UCSD-AML1 (cell line): ENCODE measurements at regions not wholly inside any gene's neighbourhood (a gene's known extent, or its start where the extent isn't known, plus 50 kb on each side); places are given as distances from the start of the nearest gene placed in this dataset.

Experiments used
- DNase-seq: peaks from one replicate; lab custom pipeline; 2025; ENCODE audit not compliant: unreplicated experiment; lab: John Stamatoyannopoulos, UW

DNA sequence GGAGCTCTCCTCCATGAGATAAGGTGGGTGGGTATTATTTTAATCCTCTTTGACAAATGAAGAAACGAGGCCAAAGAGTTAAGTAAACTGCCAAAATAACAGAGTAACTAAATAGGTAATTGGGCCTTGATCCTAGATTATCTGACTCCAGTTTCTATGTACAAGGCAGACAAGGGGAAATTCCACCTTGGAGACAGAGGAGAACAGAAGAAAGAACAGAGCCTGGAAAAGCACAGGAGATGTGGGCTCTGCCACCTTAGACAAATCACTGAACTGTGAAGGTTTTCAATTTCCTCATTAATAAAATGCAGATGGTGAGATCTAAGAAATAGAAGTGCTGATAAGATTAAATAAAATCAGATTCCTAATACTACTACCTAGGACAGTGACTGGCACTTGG lies 310.2 kb upstream of the TLE3 start:
- DNase-seq: no peak

DNA sequence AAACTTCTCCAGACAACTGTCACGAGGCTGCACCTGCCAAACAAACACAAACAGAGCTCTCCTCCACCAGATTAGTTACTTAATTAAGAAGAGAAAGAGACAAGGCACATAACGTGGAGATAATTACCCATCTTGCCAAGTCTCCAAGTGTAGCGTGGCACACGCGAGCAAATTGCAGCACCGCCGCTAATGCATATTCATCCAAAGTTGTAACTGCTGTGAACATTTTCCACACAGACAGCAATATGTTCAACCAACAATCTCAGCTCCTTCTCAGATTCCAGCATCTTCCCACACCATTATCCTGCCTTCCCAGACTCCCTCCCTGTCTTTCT lies 309.6 kb upstream of the TLE3 start:
- DNase-seq: no peak

DNA sequence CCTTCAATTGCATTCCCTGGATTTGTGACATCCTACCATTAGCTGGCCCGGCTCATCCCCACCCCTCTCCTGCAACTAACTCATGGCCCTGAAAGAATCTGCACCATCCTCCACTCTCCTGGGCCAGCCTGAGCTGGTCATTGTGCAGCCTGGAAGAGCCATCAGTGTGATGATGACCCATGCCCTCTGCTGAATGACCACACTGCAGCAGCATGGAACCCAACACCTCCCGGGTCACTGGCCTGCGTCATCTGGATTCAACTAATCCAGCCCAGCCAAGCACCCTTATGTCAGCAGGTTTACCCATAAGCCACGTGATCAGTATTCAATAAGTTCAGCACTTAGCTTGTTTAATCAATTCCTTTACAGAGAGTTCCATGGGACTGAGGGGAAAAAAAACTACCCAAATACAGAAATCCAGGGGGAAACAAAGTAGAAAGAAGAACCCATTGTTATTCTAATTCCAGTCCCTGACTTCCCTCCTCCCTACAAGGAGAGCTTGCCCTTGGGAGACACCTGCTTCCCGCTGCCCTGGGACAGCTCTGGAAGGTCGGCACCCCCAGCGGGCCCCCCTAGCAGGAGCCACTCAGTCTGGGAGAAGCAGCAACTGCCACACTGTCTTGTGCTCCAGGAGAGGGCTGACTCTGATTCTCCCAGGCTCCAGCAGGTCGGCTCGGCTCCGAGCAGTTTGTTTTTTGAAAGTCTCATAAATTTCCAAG lies 309.1 kb upstream of the TLE3 start:
- no peak for DNase-seq

DNA sequence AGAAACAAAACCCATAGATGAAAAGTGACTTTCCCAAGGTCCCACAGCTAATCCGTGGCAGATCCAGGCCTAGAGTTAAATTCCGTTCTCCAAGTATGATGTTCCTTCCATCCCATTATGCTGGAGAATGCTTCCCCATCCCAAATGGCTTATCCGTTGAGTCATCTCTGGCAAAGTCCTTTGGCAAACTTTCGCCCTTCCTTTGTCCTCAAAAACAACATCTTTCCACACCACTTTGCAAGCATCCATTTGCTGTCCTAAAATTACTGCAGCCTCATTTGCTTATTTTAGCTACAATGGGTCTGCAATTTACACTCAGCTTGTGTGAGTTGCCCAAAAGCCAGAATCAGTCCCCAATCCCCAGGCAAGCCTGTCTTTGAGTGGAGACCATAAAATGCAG lies 304.0 kb upstream of the TLE3 start:
- no peak for DNase-seq

DNA sequence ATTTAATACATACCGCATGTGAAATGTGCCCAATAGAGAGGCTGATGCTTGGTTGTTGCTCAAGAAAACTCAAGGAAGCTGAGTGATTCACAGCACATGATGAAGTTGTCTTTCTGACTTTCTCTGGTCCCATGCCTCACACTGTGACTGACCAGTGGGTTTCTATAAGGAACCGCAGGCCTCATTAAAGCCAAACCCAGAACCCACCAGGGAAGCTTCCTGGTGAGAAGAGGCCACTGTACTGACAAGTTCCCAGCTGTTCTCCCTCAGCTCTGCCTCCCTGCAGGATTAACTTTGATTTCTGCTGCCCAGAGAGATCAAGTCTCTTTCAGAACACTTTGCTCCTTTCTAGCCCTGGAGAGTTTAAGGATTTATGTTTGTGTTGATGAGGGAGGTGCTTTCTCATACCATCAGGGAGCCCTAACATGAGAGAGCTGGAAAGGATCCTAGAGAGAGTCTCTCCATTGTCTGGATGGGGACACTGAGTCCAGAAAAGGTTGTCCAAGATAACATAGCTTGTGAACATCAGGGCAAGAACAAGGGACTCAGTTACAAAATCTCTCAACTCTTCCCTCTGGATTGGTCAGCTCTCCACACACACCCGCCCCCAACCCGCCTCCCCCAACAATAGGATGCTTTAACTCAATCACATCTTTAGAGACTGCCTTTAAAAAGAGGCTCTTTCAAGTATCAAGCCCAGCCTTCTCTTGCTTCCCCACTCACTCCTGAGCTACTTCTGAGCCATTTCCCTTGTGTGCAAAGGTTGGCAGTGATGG lies 303.2 kb upstream of the TLE3 start:
- no peak for DNase-seq

DNA sequence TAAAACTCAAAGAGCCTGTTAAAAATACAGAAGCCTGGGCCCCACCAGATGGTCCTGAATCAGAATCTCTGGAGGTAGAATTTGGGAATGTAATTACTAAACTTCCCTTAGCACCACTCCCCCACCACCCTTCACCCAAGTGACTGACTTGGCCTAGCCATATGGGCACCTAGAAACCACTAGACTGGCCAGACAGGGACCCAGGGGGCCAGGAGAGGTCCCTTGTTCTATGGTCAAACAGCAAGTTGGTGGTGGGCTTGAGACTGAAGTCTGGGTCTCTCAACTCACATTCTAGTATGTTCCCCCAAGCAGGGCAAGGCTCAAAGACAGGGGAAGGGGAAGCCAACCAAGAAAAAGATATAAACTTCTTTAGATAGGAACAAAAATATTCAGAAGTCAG lies 301.5 kb upstream of the TLE3 start:
- no peak for DNase-seq

DNA sequence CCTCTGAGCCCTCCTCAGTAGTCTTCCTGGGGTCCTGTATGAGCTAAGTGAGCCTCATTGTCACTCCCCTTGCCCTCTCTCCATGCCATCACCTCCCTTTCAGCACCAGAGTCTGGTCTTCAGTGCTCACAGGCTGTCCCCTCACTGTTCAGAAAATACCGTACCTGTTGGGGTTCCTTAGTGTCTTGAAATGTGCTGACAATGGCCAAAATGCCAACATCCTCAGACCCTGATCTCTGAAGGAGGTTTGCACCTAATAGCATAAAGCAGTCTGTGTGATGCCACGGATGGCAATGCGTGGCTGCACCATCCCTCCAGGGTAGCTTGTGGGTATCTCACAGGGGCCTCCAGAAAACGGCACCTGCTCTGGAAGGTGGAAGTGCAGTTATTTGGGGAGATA lies 301.0 kb upstream of the TLE3 start:
- DNase-seq: no peak

DNA sequence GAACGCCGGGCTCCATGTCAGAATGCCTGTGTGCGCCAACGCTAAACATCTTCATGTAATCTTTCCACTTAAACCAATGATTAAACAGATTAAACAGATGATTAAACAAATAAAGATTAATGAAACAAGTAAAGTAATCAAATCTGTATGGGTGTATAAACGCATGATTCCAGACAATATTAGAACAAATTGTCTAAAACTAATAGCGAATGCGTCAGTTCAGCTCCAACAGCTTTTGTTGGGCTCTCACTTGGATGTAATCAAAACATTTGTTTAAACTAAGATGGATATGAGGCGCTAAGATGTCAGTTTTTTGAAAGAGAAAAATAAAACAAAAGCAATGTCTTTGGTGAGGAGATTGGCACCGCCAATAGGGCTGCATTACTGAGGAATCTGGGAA lies 299.1 kb upstream of the TLE3 start:
- no peak for DNase-seq

DNA sequence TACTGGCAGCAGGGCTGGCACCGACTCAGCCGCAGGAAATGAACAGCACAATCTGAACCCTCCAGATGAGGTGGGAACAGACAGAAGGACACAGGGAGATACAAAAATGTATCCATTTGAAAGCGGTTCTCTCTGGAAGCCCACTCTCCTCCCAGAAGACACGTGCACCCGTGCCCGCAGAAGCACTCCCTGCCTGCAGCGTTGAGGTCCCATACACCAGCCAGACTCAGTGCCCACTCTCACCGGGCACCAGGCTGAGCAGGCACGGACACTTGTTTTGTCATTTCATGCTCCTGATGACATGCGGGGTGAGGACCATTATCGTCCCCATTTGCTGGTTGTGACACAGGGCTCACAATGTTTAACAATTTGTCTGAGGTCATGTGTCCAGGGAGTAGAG lies 297.4 kb upstream of the TLE3 start:
- DNase-seq: no peak

DNA sequence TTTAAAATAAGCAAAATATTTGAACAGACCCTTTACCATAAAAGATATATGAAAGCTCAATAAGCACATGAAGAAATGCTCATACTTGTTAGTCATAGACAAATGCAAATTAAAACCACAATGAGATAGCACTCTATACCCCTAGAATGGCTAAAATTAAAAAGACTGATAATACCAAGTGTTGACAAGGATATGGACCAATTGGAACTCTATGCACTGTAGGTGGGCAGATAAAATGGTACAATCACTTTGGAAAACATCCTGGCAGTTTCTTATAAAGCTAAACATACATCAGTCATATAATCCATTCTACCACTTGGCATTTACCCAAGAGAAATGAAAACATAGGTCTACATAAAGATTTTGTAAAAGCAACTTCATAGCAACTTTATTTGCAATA lies 293.0 kb upstream of the TLE3 start:
- DNase-seq: no peak

DNA sequence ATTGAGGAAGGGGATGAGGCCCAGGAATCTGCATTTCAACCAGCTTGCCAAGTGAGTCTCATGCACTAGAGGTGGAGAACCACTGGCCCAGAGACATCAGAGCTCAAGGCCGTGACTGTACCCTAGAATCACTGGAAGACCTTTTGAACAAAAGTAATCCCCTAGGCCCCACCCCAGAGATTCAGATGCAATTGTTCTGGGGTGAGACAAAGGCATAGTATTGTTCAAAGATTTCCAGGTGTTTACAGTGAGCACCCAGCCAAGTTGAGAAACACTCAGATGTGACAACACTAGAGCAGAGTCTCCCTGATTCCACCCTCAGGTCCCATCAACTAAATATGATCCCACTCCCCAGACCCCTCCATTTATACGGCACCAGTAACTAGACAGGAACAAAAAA lies 290.3 kb upstream of the TLE3 start:
- no peak for DNase-seq

DNA sequence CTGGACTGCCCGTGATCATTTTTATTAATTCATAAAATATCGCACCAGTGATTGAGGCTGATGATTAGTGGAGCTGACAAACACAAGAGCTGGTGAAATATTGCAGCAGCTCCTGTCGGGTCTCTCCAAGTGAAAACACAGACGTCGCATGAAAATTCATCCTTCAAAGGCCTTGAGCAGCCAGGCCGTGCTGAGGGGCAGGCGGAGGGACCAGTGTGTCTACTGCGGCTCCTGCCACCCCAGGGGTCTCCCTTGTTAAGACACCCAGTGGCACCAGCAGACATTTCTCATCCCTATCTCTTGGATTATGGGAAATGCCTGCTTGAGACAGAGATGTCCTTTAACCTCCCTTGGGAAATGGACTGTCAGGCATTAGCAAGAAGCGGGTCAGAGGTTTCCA lies 289.4 kb upstream of the TLE3 start:
- DNase-seq: no peak

DNA sequence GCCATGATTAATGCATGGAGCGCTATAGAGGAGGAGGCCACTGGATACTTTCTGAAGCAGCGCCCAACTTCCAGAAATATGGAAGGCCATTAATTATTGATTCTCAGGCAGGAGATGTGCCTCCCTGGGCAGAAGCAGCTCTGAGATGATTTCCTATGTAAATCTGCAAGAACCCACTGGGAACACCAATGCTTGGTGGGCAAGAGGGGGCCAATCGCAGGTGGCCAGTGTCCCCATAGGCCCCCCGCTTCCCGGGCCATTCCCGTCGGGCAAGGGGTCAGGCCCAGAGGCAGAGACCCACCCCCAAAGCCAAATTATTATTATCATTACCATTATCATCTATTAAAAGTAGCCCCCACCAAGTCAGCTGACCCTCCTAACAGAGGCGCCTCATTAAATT lies 288.0 kb upstream of the TLE3 start:
- DNase-seq: no peak

DNA sequence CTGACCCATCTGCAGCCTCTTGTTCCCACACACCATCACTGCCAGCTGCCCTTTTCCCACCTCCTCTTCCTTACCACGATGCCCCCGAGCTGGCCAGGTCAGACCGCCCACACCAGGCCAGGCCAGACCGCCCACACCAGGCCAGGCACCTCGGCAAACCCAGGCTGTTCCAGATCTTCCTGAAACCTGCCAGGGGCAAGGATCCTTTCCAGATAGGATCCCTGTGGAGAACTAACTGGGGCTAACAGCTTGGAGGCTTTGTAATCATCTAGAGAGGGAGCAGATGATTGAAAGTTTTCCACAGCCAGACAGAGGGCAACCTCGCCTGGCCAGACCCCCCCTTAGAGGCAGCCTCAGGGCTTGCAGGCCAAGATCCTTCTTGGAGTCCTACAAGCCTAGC lies 287.3 kb upstream of the TLE3 start:
- DNase-seq: no peak

DNA sequence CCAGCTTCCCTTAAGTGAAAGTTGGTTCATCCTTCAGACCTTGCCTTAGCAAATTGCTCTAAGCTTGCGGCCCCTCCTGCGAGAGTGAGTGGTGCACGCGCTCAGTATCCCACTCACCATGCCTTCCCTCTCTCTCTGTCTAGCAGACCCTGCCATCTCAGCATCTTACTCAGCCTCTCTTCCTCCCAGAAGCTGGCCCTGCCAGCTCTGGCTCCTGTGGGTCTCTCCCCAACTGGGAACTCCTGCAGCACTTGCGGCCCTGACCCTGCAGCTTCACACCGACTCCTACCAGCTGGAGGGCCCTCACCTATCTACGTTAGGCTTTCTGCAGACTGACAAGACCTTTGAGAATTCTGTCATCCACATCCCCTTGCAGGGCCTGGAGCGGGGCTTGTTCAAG lies 286.1 kb upstream of the TLE3 start:
- no peak for DNase-seq

DNA sequence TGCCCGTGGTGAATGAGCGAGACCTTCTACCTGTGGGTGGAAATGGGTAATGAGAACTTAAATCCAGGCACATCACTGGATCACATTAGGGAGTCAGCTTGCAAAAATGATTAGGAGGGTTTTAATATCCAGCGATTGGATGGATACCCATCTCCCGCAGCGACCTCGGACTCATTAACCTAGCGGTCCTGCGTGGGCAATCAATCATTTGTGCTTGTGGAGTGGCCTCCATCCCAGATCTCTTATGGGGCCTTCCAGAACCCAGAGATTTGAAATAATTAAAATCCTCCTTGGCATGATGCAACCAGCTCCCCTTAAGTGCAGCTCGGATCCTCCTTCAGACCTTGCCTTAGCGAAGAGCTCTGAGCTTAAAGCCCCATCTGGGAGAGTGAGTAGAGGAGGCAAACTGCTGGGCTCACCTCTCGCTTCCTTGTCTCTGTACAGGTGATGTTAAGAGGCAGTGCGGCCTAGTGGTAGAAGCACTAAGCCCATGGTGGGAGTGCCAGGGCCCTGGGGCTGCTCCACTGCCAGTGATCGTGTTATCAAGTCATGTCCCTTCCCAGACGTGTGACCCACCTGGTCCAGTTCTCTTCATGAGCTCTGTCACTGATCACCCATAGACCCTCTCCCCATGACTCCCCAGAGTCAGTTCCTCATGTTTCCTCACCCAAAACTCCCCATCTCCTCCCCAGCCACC lies 285.2 kb upstream of the TLE3 start:
- DNase-seq: no peak

DNA sequence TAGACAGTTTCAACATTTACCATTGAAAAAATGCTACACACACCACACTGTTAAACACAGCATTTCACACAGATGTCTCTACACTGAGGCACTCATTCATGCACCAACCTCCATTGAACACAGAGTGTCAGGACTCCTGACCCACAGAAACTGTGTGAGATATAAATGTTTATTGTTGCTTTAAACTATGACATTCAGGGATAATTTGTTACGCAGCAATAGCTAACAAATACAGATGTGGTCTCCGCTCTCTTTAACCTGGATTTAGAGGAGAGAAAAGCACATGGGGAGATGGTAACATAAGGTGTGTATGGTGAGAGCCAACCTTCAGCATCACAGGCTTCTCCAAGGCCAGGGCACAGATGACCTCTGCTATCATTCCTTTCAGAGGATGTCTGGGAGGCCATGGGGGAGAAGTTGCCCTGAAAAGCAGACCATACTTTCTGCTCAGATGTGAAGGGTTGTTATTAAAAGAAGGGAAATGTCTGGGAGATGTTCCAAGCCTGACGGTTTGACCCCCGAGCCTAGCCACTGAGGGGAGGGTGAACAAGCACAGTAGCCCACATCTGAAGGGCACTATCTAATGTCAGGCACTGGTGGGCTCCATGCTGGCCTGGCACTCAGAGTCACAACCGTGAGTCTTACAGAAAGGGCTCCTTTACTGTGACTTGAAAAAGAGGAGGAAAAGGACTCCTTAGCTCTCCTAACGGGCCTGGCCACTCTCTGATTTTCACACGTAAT lies 284.5 kb upstream of the TLE3 start:
- DNase-seq: no peak

DNA sequence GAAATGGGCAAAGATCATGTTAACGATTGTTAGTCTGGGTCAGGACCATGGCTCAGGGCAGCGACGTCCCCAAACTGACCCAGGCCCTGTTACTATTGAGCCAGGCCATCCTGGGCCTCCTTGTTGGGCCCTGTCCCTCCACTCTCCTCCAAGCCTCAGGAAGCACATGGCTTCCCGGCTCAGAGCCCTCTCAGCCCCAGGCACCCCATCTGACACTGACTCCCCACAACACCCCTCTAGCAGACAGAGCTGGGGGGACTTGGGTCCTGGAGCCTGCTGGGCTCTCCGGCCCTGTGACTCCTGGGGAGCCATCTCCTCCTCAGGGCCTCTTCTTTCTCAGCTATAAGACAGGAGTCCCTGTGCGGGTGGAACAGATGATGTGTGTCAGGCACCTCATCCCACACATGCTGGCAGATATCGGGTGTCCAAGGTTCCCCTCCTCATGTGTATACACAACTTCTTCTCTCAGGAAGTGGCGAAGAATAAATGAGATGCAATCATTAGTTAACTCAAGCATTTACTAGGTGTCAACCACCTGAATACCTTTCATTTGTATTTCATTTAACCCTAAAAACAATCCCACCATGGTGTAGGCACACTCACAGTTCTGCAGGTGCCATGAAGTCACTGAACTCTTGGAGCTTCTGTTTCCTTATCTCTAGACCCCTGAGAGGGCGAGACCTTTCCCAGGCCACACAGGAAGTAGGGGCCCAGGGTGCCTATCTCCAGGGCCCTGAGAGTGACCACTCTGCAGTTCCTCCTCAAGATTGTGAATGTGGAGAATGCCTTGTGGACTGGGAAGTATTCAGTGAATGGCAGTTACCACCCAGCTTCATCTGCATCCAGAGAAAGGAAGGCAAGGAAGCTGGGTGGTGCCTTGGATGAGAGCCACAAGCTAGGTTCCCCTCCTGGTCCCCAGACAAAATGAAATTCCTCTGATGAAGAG lies 282.5 kb upstream of the TLE3 start:
- DNase-seq: no peak

DNA sequence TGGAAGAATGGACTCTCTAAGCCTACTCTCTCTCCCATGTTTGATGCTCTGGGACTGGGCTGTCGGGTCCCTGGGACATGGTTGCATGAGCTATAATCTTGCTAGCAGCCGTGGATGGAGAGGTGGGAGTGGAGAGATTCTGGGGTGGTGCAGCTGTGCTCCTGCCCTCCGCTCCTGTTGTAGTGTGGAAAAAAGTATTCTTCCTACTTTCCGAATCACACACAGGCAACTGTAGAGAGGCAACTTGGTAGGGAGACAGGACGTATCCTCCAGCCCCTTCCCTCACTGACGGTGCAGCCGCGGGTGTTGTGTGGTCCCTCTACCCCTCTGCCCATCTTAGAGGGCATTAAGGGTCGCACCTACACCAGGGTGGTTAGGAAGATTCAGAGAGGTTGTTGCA lies 281.4 kb upstream of the TLE3 start:
- no peak for DNase-seq

DNA sequence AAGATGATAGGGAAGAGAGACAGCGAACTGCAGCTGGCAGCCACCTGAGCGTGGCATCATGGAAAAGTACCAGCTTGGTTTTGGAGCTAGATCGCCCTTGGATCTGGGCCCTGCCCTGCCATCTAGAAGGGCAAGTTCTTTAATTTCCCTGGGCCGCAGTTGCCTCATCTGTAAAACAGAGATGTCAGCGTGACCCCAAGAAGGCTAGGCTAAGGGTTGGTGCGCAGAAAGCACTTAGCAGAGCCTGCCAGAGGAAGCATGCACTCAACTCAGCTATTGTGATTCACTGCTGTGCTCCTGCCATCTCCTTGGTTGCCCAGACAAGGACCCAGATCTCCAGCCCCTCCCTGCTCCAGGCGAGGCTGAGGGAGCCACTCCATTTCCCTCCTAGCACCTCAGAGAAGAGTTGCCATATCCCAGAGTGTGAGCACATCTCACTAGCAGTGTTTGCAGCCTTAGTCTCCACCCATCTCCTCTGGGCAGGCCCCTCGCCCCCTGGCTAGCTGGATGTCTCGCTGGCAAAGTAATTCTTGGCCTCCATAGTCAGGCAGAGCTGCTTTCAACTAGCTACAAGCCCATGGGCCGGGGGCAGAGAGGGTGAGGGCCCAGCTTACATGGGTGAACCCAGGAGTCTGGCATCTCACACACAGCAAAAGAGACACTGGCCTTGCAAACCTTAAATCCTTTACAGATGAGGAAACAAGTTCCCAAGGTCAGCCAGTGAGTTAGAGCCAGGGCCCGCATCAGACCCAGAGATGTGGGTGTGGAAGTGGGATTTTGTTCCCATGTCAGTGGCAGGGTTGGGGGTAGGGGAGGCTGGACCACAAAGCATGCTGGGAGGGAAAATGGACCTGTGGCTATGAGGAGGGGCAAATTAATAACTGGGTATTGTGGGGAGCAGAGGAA lies 280.7 kb upstream of the TLE3 start:
- DNase-seq: no peak
